SK-N-SH treated with all-trans-retinoic acid at 6 μM for 48 hours (cell line): ENCODE measurements at regions not wholly inside any gene's neighbourhood (a gene's known extent, or its start where the extent isn't known, plus 50 kb on each side); places are given as distances from the start of the nearest gene placed in this dataset.

Experiments
- CSDC2 ChIP-seq: fragments of 250-450 bp; sonication (Bioruptor Pico); IDR thresholded peaks from 2 replicates; pipeline ENCODE4 v1.5.0; 2020; ENCODE audit warnings: mild to moderate bottlenecking, moderate library complexity
- ESRRG ChIP-seq: fragments of 250-450 bp; sonication (Bioruptor Pico); IDR thresholded peaks from 2 replicates; pipeline ENCODE4 v1.6.1; 2021; ENCODE audit warnings: mild to moderate bottlenecking
- GLIS3 ChIP-seq: fragments of 250-450 bp; sonication (Bioruptor Pico); IDR thresholded peaks from 2 replicates; pipeline ENCODE4 v1.5.0; 2020; ENCODE audit warnings: mild to moderate bottlenecking, moderate library complexity
- RARB ChIP-seq: fragments of 250-450 bp; sonication (Bioruptor Pico); IDR thresholded peaks from 2 replicates; pipeline ENCODE4 v1.8.0; 2021; ENCODE audit warnings: mild to moderate bottlenecking, moderate library complexity
- SNAI2 ChIP-seq: fragments of 250-450 bp; sonication (Bioruptor Pico); IDR thresholded peaks from 2 replicates; pipeline ENCODE4 v1.5.0; 2020; ENCODE audit warnings: mild to moderate bottlenecking, moderate library complexity
- TOX ChIP-seq: fragments of 250-450 bp; sonication (Bioruptor Pico); IDR thresholded peaks from 2 replicates; pipeline ENCODE4 v1.8.0; 2021; ENCODE audit warnings: mild to moderate bottlenecking, moderate library complexity, borderline replicate concordance
- ZC3H10 ChIP-seq: fragments of 250-450 bp; sonication (Bioruptor Pico); IDR thresholded peaks from 2 replicates; pipeline ENCODE4 v1.5.1; 2021; ENCODE audit warnings: mild to moderate bottlenecking, moderate library complexity
- ZFP3 ChIP-seq: fragments of 250-450 bp; sonication (Bioruptor Pico); IDR thresholded peaks from 2 replicates; pipeline ENCODE4 v1.5.0; 2020; ENCODE audit warnings: mild to moderate bottlenecking, moderate library complexity
- ZFP30 ChIP-seq: fragments of 450-650 bp; formaldehyde crosslinking; IDR thresholded peaks from 2 replicates; pipeline ENCODE4 v1.5.0; 2022; ENCODE audit warnings: mild to moderate bottlenecking, moderate library complexity
- ZNF8 ChIP-seq: fragments of 450-650 bp; formaldehyde crosslinking; IDR thresholded peaks from 2 replicates; pipeline ENCODE4 v1.5.0; 2020; ENCODE audit warnings: mild to moderate bottlenecking, moderate library complexity
- TF ChIP-seq, protein P1 (sequence below): fragments of 250-450 bp; sonication (Bioruptor Pico); IDR thresholded peaks from 2 replicates; pipeline ENCODE4 v1.8.0; 2020; ENCODE audit warnings: mild to moderate bottlenecking, moderate library complexity, borderline replicate concordance
- TF ChIP-seq, protein P2 (sequence below): fragments of 250-450 bp; sonication (Bioruptor Pico); IDR thresholded peaks from 2 replicates; pipeline ENCODE4 v1.8.0; 2021; ENCODE audit warnings: low read depth, mild to moderate bottlenecking, moderate library complexity, borderline replicate concordance
- TF ChIP-seq, protein P3 (sequence below): fragments of 250-450 bp; sonication (Bioruptor Pico); IDR thresholded peaks from 2 replicates; pipeline ENCODE4 v1.5.0; 2020; ENCODE audit warnings: mild to moderate bottlenecking, moderate library complexity

DNA sequence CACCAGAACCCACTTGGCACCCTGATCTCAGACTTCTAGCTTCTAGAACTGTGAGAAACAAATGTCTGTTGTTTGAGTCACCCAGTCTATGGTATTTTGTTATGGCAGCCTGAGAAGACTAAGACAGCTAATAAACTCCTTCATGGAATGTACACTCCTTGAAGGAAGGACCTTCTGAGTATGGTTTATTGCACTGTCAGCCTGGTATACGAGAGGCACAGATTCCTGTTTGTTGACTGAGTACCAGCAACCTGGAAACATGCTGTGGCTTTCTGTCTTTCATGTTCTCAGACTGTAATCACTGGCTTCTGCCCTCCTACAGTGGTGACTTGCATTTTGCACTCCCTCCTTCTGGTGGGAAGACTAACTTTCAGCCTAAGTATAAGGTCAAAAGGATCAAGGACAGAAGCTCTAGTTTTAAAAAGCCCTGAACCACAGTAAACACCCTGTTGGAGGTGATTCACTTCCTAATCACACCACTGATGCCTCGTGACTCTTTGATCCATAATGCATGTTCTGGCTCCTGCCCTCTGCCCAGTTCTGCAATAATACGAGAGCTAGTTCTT lies 319.0 kb upstream of the NPSR1 start:
- no peak for TF ChIP-seq ZNF8 (CRISPR knock-in tag)
- TF ChIP-seq, protein P1, sequence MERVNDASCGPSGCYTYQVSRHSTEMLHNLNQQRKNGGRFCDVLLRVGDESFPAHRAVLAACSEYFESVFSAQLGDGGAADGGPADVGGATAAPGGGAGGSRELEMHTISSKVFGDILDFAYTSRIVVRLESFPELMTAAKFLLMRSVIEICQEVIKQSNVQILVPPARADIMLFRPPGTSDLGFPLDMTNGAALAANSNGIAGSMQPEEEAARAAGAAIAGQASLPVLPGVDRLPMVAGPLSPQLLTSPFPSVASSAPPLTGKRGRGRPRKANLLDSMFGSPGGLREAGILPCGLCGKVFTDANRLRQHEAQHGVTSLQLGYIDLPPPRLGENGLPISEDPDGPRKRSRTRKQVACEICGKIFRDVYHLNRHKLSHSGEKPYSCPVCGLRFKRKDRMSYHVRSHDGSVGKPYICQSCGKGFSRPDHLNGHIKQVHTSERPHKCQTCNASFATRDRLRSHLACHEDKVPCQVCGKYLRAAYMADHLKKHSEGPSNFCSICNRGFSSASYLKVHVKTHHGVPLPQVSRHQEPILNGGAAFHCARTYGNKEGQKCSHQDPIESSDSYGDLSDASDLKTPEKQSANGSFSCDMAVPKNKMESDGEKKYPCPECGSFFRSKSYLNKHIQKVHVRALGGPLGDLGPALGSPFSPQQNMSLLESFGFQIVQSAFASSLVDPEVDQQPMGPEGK (CRISPR knock-in tag), result no peak
- TF ChIP-seq, protein P2, sequence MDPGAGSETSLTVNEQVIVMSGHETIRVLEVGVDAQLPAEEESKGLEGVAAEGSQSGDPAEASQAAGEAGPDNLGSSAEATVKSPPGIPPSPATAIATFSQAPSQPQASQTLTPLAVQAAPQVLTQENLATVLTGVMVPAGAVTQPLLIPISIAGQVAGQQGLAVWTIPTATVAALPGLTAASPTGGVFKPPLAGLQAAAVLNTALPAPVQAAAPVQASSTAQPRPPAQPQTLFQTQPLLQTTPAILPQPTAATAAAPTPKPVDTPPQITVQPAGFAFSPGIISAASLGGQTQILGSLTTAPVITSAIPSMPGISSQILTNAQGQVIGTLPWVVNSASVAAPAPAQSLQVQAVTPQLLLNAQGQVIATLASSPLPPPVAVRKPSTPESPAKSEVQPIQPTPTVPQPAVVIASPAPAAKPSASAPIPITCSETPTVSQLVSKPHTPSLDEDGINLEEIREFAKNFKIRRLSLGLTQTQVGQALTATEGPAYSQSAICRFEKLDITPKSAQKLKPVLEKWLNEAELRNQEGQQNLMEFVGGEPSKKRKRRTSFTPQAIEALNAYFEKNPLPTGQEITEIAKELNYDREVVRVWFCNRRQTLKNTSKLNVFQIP (CRISPR knock-in tag), result no peak
- TF ChIP-seq, protein P3, sequence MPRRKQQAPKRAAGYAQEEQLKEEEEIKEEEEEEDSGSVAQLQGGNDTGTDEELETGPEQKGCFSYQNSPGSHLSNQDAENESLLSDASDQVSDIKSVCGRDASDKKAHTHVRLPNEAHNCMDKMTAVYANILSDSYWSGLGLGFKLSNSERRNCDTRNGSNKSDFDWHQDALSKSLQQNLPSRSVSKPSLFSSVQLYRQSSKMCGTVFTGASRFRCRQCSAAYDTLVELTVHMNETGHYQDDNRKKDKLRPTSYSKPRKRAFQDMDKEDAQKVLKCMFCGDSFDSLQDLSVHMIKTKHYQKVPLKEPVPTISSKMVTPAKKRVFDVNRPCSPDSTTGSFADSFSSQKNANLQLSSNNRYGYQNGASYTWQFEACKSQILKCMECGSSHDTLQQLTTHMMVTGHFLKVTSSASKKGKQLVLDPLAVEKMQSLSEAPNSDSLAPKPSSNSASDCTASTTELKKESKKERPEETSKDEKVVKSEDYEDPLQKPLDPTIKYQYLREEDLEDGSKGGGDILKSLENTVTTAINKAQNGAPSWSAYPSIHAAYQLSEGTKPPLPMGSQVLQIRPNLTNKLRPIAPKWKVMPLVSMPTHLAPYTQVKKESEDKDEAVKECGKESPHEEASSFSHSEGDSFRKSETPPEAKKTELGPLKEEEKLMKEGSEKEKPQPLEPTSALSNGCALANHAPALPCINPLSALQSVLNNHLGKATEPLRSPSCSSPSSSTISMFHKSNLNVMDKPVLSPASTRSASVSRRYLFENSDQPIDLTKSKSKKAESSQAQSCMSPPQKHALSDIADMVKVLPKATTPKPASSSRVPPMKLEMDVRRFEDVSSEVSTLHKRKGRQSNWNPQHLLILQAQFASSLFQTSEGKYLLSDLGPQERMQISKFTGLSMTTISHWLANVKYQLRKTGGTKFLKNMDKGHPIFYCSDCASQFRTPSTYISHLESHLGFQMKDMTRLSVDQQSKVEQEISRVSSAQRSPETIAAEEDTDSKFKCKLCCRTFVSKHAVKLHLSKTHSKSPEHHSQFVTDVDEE, result no peak
- no peak for TF ChIP-seq ZFP3
- TF ChIP-seq SNAI2 (CRISPR knock-in tag), result no peak
- no peak for TF ChIP-seq TOX (CRISPR knock-in tag)
- TF ChIP-seq RARB, result no peak
- TF ChIP-seq CSDC2 (CRISPR knock-in tag), result no peak
- no peak for TF ChIP-seq ESRRG (CRISPR knock-in tag)
- no peak for TF ChIP-seq ZC3H10
- TF ChIP-seq GLIS3, result no peak
- TF ChIP-seq ZFP30 (CRISPR knock-in tag), result no peak
